ENCODE measurements at regions not wholly inside any gene's neighbourhood (a gene's known extent, or its start where the extent isn't known, plus 50 kb on each side); places are given as distances from the start of the nearest gene placed in this dataset.

DNA sequence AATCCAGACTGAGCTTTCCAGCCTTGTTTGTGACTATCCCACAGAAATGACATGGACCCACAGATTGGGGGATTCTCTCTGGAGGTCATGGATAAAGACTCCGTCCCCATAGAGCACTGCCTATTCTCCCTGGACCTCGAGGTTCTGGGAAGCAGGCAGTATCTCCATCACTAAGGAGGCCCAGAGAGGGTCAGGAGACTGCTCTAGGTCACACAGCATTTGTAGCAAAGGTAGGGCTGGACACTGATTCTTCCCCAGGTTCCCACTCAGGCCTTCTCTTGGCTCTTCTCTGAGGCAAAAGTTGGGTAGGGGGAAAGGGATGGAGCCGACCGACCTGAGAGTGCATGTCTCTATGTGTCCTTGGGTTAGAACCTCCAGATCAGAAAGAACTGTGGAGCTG is 80.9 kb downstream of the PTPRS start:
- TF ChIP-seq, protein P1, sequence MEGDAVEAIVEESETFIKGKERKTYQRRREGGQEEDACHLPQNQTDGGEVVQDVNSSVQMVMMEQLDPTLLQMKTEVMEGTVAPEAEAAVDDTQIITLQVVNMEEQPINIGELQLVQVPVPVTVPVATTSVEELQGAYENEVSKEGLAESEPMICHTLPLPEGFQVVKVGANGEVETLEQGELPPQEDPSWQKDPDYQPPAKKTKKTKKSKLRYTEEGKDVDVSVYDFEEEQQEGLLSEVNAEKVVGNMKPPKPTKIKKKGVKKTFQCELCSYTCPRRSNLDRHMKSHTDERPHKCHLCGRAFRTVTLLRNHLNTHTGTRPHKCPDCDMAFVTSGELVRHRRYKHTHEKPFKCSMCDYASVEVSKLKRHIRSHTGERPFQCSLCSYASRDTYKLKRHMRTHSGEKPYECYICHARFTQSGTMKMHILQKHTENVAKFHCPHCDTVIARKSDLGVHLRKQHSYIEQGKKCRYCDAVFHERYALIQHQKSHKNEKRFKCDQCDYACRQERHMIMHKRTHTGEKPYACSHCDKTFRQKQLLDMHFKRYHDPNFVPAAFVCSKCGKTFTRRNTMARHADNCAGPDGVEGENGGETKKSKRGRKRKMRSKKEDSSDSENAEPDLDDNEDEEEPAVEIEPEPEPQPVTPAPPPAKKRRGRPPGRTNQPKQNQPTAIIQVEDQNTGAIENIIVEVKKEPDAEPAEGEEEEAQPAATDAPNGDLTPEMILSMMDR (IDR thresholded peaks at IDR 0.05; ENCODE audit: extremely low read depth, missing control alignments), result no peak
- DNase-seq (ENCODE audit: low spot score), result no peak

DNA sequence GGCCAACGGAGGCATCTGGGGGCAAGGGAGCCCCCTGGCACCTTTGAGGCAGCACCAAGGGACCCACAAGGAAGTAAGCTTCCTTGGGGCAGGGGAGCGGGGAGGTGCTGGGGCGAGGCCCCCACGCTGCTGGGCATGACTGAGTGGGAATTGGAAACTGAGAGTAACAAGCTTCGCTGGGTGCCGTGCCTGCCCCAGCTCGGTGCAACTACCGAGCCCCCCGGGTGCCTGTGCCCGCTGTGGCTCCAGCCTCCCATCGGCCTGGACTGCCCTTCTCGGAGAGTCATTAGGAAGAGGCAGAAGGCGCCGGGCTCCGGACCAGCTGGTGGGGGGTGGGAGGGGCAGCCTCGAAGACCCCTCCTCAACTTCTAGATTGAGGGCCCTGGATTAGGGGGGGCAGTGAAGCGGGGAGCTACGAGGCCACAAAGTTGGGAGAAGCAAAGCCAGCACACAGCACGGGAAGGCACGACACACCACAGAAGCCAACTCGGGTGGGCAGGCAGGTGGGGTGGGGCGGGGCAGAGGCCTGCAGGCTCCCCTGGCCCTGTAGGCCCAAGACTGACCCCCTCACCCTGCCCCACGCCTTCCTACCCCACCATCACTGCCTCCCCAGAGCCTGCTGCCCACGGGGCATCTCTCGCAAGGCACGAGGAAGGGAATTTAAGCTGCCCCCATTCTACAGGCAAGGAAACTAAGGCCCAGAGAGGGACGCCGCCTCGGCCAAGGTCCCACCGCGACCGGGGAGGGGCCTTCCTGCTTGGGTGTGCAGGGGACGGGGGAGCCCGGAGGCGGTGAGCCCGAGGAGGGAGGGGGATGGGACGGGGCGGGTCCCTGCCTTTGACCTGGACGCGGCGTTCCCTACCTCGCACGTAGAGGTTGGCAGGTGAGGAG is 83.2 kb downstream of the PTPRS start:
- TF ChIP-seq, protein P1 (IDR thresholded peaks at IDR 0.05; ENCODE audit: extremely low read depth, missing control alignments), result no peak
- DNase-seq (ENCODE audit: low spot score), result no peak

DNA sequence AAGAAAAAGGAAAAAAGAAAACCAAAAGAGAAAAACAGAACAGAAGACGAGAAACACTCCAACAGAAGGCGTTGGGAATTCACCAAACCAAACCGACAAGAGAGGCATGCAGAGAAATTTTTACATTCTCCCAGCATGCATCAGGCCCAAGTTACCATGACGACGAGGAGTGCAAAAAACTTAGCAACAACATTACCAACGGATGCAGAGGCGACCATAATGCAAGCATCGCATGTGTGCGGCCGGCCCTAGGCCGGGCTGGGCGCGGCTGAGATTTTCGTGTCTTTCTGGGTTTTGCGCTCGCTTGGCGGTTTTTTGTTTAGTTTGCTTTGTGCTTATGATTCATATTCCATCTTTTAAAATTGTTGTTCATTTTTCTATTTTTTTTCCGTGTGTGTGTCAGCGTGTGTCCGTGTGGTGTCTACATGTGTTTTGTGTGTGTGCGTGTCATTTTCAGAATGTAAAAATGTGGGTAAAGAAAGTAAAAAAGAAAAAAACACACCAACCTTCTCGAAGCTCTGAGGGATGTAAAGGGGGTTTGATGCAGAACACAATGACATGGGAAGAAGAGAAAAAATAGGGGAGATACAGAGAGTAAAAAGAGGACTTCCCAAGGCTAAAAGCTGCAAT is 84.9 kb downstream of the PTPRS start:
- no peak for DNase-seq (ENCODE audit: low spot score)
- TF ChIP-seq, protein P1 (IDR thresholded peaks at IDR 0.05; ENCODE audit: extremely low read depth, missing control alignments), result no peak

DNA sequence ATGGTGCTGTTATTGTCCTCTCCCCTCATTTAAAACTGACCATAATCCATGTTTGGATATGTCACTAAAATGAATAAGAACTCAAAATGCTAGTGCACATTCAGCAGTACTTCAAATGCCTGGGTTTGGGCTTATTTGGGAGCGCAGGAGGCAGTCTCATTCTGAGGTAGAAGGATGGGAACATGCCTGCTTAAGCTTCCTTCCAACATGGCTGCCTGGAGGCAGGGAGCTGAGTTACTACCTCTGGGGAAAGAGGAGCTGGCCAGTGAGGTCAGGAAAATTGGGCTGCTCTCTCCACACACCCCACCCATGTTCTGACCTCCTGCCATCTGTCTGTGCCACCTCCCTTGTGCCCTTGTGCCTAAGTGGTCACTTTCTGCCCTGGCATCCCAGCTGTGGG is 85.7 kb downstream of the PTPRS start:
- DNase-seq (ENCODE audit: low spot score), result no peak
- TF ChIP-seq, protein P1 (IDR thresholded peaks at IDR 0.05; ENCODE audit: extremely low read depth, missing control alignments), result no peak

DNA sequence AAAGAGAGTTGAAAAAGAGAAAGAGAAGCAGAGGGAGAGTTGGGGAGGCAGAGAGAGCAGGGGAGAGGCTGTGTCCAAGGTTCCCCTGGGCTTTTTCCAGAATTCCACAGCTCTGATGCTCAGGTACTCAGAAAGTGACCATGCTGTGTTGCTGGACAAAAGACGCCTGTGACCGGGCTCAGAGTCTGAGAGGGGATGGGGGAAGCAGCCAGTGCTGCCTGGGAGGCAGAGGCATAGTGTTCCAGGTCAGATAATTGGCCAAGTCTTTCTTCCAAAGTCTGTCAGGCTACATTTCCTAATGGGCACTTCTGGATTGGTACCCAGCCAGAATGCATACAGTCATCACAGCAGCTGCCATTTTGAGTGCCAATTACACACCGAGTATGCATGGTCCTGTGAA is 86.1 kb downstream of the PTPRS start:
- TF ChIP-seq, protein P1 (IDR thresholded peaks at IDR 0.05; ENCODE audit: extremely low read depth, missing control alignments), result no peak

GRCh38 chr19:5253406-5254110 is 87.1 kb downstream of the PTPRS start:
- TF ChIP-seq, protein P1 (IDR thresholded peaks at IDR 0.05; ENCODE audit: extremely low read depth, missing control alignments), result no peak
- DNase-seq (ENCODE audit: low spot score), result no peak

More for the DNA sequence above, 86.1 kb downstream of the PTPRS start:
- DNase-seq (ENCODE audit: low spot score), result no peak

All from GM20000 (cell line).